Coronary artery (tissue), 2 donors: ENCODE measurements at regions not wholly inside any gene's neighbourhood (a gene's known extent, or its start where the extent isn't known, plus 50 kb on each side); places are given as distances from the start of the nearest gene placed in this dataset.
"Not testable (repeated sequence)": the region's sequence is repeated elsewhere in the genome, so short reads cannot be mapped to it uniquely, and the experiment has no call there.

Experiments used
- DNase-seq: peaks from one replicate; pipeline ENCODE4 v3.0.0-alpha.2; 2017; ENCODE audit warnings: low spot score
- H3K27ac ChIP-seq, 2 donors: fragments of 200-600 bp; sonication (generic); one replicate each; pipeline ENCODE4 v1.5.1; 2016 to 2019
- H3K4me3 ChIP-seq: fragments of 200-600 bp; sonication (generic); 2 replicates; pipeline ENCODE4 v1.5.1; 2016; ENCODE audit warnings: mild to moderate bottlenecking, moderate library complexity
- CTCF ChIP-seq: fragments of 200-600 bp; sonication (generic); IDR thresholded peaks from one replicate; pipeline ENCODE4 v1.5.1; 2019; ENCODE audit warnings: antibody characterized with exemption

GRCh38 chr10:44573821-44574220 is 188.9 kb upstream of the CXCL12 start:
- no peak for DNase-seq
- Histone ChIP-seq H3K27ac (no peak overlapping the region), H3K4me3 (no peak overlapping the region)
- TF ChIP-seq CTCF, result no peak

GRCh38 chr10:44574596-44575480 is 189.9 kb upstream of the CXCL12 start:
- TF ChIP-seq CTCF, result no peak
- Histone ChIP-seq H3K4me3 (no peak overlapping the region), H3K27ac (no peak overlapping the region)
- peak; percentile 61 for DNase-seq

GRCh38 chr10:44575601-44576380 is 190.9 kb upstream of the CXCL12 start:
- peak; percentile 54 for DNase-seq
- H3K4me3 ChIP-seq, result no peak overlapping the region
- no peak overlapping the region for H3K27ac ChIP-seq
- TF ChIP-seq CTCF, result no peak

- TF ChIP-seq CTCF, result no peak
- Histone ChIP-seq H3K27ac (peak overlapping the region in 1 of 2 donors; percentile 38), H3K4me3 (no peak overlapping the region)
- peak; percentile 46 for DNase-seq
Measured at GRCh38 chr10:44576702-44577191, 191.8 kb upstream of the CXCL12 start.

GRCh38 chr10:44577533-44577932 is 192.6 kb upstream of the CXCL12 start:
- H3K27ac ChIP-seq, result no peak overlapping the region

GRCh38 chr10:44578271-44578670 is 193.4 kb upstream of the CXCL12 start:
- H3K4me3 ChIP-seq, result no peak overlapping the region
- TF ChIP-seq CTCF, result no peak
- H3K27ac ChIP-seq, result no peak overlapping the region
- no peak for DNase-seq

More at GRCh38 chr10:44577533-44577932, 192.6 kb upstream of the CXCL12 start:
- H3K4me3 ChIP-seq, result no peak overlapping the region
- no peak for DNase-seq
- TF ChIP-seq CTCF, result no peak

GRCh38 chr10:44578963-44579362 is 194.1 kb upstream of the CXCL12 start:
- not testable (repeated sequence) for DNase-seq, H3K27ac ChIP-seq, H3K4me3 ChIP-seq
